WERI-Rb-1 (cell line): ENCODE measurements at regions not wholly inside any gene's neighbourhood (a gene's known extent, or its start where the extent isn't known, plus 50 kb on each side); places are given as distances from the start of the nearest gene placed in this dataset.

Experiments used
- DNase-seq: peaks from one replicate; pipeline ENCODE4 v3.0.0-alpha.2; 2020
- H3K27ac ChIP-seq: fragments of 250-450 bp; sonication (Bioruptor Pico); 2 replicates; pipeline ENCODE4 v1.5.1; 2020; ENCODE audit warnings: mild to moderate bottlenecking, moderate library complexity
- H3K27me3 ChIP-seq: fragments of 250-450 bp; sonication (Bioruptor Pico); 2 replicates; pipeline ENCODE4 v1.5.1; 2021; ENCODE audit warnings: mild to moderate bottlenecking, low read depth, moderate library complexity; ENCODE audit not compliant: insufficient read depth, severe bottlenecking
- H3K36me3 ChIP-seq: fragments of 250-450 bp; sonication (Bioruptor Pico); 2 replicates; pipeline ENCODE4 v1.5.1; 2020; ENCODE audit warnings: mild to moderate bottlenecking, moderate library complexity
- H3K4me3 ChIP-seq: 2 replicates; pipeline ENCODE4 v1.5.1; 2011; ENCODE audit warnings: low read depth, mild to moderate bottlenecking, control low read depth, low read length
- H3K9me3 ChIP-seq: fragments of 250-450 bp; sonication (Bioruptor Pico); 2 replicates; pipeline ENCODE4 v1.5.1; 2021; ENCODE audit warnings: mild to moderate bottlenecking, moderate library complexity; ENCODE audit not compliant: severe bottlenecking
- CTCF ChIP-seq: IDR thresholded peaks from 2 replicates; pipeline ENCODE4 v1.5.1; 2011; ENCODE audit warnings: low read depth, mild to moderate bottlenecking, control low read depth, inconsistent platforms, low read length

- Histone ChIP-seq H3K36me3 (no peaks in the 10 kb centered on the region), H3K4me3 (no peak overlapping the region), H3K27me3 (no peaks in the 10 kb centered on the region), H3K9me3 (no peaks in the 10 kb centered on the region), H3K27ac (no peak overlapping the region)
- no peak for DNase-seq
- no peak for TF ChIP-seq CTCF
These were observed 253.4 kb downstream of the TMA16 start for GRCh38 chr4:163747886-163748285.

- no peaks in the 10 kb centered on the region for H3K9me3 ChIP-seq
- H3K4me3 ChIP-seq, result no peak overlapping the region
- DNase-seq, result no peak
- H3K36me3 ChIP-seq, result no peaks in the 10 kb centered on the region
- no peaks in the 10 kb centered on the region for H3K27me3 ChIP-seq
- no peak for TF ChIP-seq CTCF
- H3K27ac ChIP-seq, result no peak overlapping the region
These were observed 254.0 kb downstream of the TMA16 start for GRCh38 chr4:163748449-163748848.

GRCh38 chr4:163755013-163755412, 260.5 kb downstream of the TMA16 start:
- H3K27me3 ChIP-seq, result no peaks in the 10 kb centered on the region
- no peak overlapping the region for H3K27ac ChIP-seq
- DNase-seq, result peak; percentile 27
- H3K4me3 ChIP-seq, result no peak overlapping the region
- H3K36me3 ChIP-seq, result no peaks in the 10 kb centered on the region
- no peaks in the 10 kb centered on the region for H3K9me3 ChIP-seq
- TF ChIP-seq CTCF, result peak; percentile 33; the same call in 1 of the 2 replicates

GRCh38 chr4:163757219-163757618, 262.7 kb downstream of the TMA16 start:
- DNase-seq, result no peak
- Histone ChIP-seq H3K9me3 (no peaks in the 10 kb centered on the region), H3K27me3 (no peaks in the 10 kb centered on the region), H3K36me3 (no peaks in the 10 kb centered on the region), H3K27ac (no peak overlapping the region), H3K4me3 (no peak overlapping the region)
- TF ChIP-seq CTCF, result no peak

- Histone ChIP-seq H3K27ac (no peak overlapping the region), H3K9me3 (no peaks in the 10 kb centered on the region), H3K27me3 (no peaks in the 10 kb centered on the region), H3K36me3 (no peaks in the 10 kb centered on the region), H3K4me3 (no peak overlapping the region)
- TF ChIP-seq CTCF, result no peak
- DNase-seq, result no peak
These were observed 263.5 kb downstream of the TMA16 start for GRCh38 chr4:163758032-163758431.

GRCh38 chr4:163762741-163763140, 268.3 kb downstream of the TMA16 start:
- Histone ChIP-seq H3K4me3 (no peak overlapping the region), H3K27ac (no peak overlapping the region), H3K36me3 (no peaks in the 10 kb centered on the region), H3K27me3 (no peaks in the 10 kb centered on the region), H3K9me3 (no peaks in the 10 kb centered on the region)
- TF ChIP-seq CTCF, result no peak
- DNase-seq, result no peak
